Heart left ventricle (tissue), 16 donors: ENCODE measurements at regions not wholly inside any gene's neighbourhood (a gene's known extent, or its start where the extent isn't known, plus 50 kb on each side); places are given as distances from the start of the nearest gene placed in this dataset.

Source experiments
- ATAC-seq, 4 donors: fragments of 200-7000 bp; cut with Tn5 transposase; one replicate each; pipeline ENCODE4 v1.9.1; 2020 to 2022; ENCODE audit warnings: moderate library complexity in 4 of 4, mild to moderate bottlenecking in 3 of 4, moderate number of reproducible peaks in 1 of 4
- DNase-seq, 5 donors: peaks; one replicate each; pipeline ENCODE4 v3.0.0-alpha.2; 2020
- H3K27ac ChIP-seq, 12 donors: fragments of 200-600 bp; sonication (generic) in 4 of 12; one replicate each; pipeline versions ENCODE4 v1.5.0 to v1.8.0; 2016 to 2022; ENCODE audit warnings: mild to moderate bottlenecking in 2 of 12
- H3K27me3 ChIP-seq, 9 donors: fragments of 200-600 bp; sonication (generic) in 2 of 9; one replicate each; pipeline versions ENCODE4 v1.5.1 to v1.8.0; 2016 to 2022; ENCODE audit warnings: mild to moderate bottlenecking in 3 of 9
- H3K36me3 ChIP-seq, 9 donors: fragments of 200-600 bp; sonication (generic) in 2 of 9; one replicate each; pipeline versions ENCODE4 v1.5.0 to v1.8.0; 2018 to 2022; ENCODE audit warnings: mild to moderate bottlenecking in 2 of 9
- H3K4me1 ChIP-seq, 12 donors: fragments of 200-600 bp; sonication (generic) in 4 of 12; one replicate each; pipeline versions ENCODE4 v1.5.0 to v1.8.0; 2016 to 2022; ENCODE audit warnings: mild to moderate bottlenecking in 3 of 12
- H3K4me3 ChIP-seq, 12 donors: fragments of 200-600 bp; sonication (generic) in 4 of 12; one replicate each; pipeline versions ENCODE4 v1.5.0 to v1.8.0; 2017 to 2022; ENCODE audit warnings: mild to moderate bottlenecking in 9 of 12, moderate library complexity in 4 of 12
- H3K9me3 ChIP-seq, 12 donors: fragments of 200-600 bp; sonication (generic) in 4 of 12; one replicate each; pipeline versions ENCODE4 v1.5.0 to v1.8.0; 2016 to 2022; ENCODE audit warnings: mild to moderate bottlenecking in 1 of 12
- CTCF ChIP-seq, 12 donors: fragments of 200-600 bp; sonication (generic) in 4 of 12; IDR thresholded peaks; one replicate each; pipeline versions ENCODE4 v1.5.0 to v1.8.0; 2018 to 2022; ENCODE audit warnings: antibody characterized with exemption in 12 of 12, mild to moderate bottlenecking in 5 of 12
- POLR2A ChIP-seq, 2 donors: fragments of 450-650 bp; IDR thresholded peaks; one replicate each; pipeline ENCODE4 v1.6.1; 2017; ENCODE audit warnings: antibody characterized with exemption in 2 of 2, mild to moderate bottlenecking in 2 of 2, moderate library complexity in 2 of 2
- WGBS, 4 donors: extraction: QIAGEN DNeasy Blood & Tissue Kit in 2 of 4; methylation state at CpG; one replicate each; pipeline versions ENCODE4 v1.1.5 to v1.1.7; 2013 to 2018; 5-methylcytosine and 5-hydroxymethylcytosine counted together
- intact Hi-C, 10 donors: fragments of 100-400 bp; cut with DNase I; formaldehyde crosslinking; loops; one replicate each; pipeline versions ENCODE4 v1.11.1 to v1.14.2; 2022
- donor health status: ischemic (EF 13 %, LVEDD 7.1; RV severe dilation, severe dysfunction).
- donor health status: healthy with polysubstance abuse.
- donor health status: DM: no; HTN: yes; CAD: no.
- donor health status: DM: no; HTN: no; CAD: no.
- donor health status: ischemic (EF 25% LVEDD 6.9; RV normal size, moderate dysfunction).
- donor health status: ischemic (EF 25% LVEDD 5.7; RV mildly dilated, moderate dysfunction).
- donor health status: healthy.
- donor health status: DM: yes; HTN: yes; CAD: no.
- donor health status: ischemic (EF 35%, LVEDD 5.7; RV mildly dilated, moderate dysfunction).
- donor health status: nonischemic (EF 11% LVEDD 7.7; RV severe dilation, severe dysfunction).
- donor health status: DM: yes; HTN: yes; CAD: no.
- donor health status: PGD.
- donor health status: ischemic (EF 29% LVEDD 5.4; RV normal size, mild dysfunction).
- donor health status: nonischemic (EF 23%, LVEDD 6.1; RV moderate dilation, normal function).

GRCh38 chr2:228669690-228670089 lies 488.2 kb upstream of the SPHKAP start:
- DNase-seq, result no peak
- H3K27ac ChIP-seq, result no peak overlapping the region
- WGBS, 4 donors, result 52 to 66% (median 58%) methylated on average over 3 of the region's 3 CpGs
- peak in 1 of 4 donors; percentile 38 for ATAC-seq
- no peaks in the 10 kb centered on the region for H3K9me3 ChIP-seq
- H3K4me1 ChIP-seq, result peaks cover 0 to 7% (median 0%) of the 10 kb centered on the region in 12 donors
- intact Hi-C loops, result no loop called here
- no peaks in the 10 kb centered on the region for H3K27me3 ChIP-seq
- no peak overlapping the region for H3K4me3 ChIP-seq
- H3K36me3 ChIP-seq, result no peaks in the 10 kb centered on the region
- no peak for TF ChIP-seq POLR2A (IDR thresholded peaks at IDR 0.05)
- no peak for TF ChIP-seq CTCF (IDR thresholded peaks at IDR 0.05)

- intact Hi-C loops, result no loop called here
- peaks cover 0 to 6% (median 0%) of the 10 kb centered on the region in 12 donors for H3K4me1 ChIP-seq
- 64 to 85% (median 79%) methylated on average over 1 of the region's 1 CpG for WGBS, 4 donors
- H3K9me3 ChIP-seq, result no peaks in the 10 kb centered on the region
- no peak for TF ChIP-seq POLR2A (IDR thresholded peaks at IDR 0.05)
- H3K36me3 ChIP-seq, result no peaks in the 10 kb centered on the region
- H3K27ac ChIP-seq, result no peak overlapping the region
- H3K27me3 ChIP-seq, result no peaks in the 10 kb centered on the region
- DNase-seq, result no peak
- no peak overlapping the region for H3K4me3 ChIP-seq
- no peak for ATAC-seq
These were observed 483.7 kb upstream of the SPHKAP start for GRCh38 chr2:228665232-228665631.

- Histone ChIP-seq H3K9me3 (no peaks in the 10 kb centered on the region), H3K4me3 (no peak overlapping the region), H3K36me3 (no peaks in the 10 kb centered on the region), H3K27me3 (no peaks in the 10 kb centered on the region), H3K27ac (no peak overlapping the region), H3K4me1 (peaks cover 0 to 10% (median 0%) of the 10 kb centered on the region in 12 donors)
- WGBS, 4 donors, result 83 to 88% (median 85%) methylated on average over 5 of the region's 5 CpGs
- TF ChIP-seq CTCF (IDR thresholded peaks at IDR 0.05) (no peak), POLR2A (IDR thresholded peaks at IDR 0.05) (no peak)
- no peak for ATAC-seq
- DNase-seq, result no peak
- intact Hi-C loops, result loop anchor here (2.0 to 10.0 kb wide), 12 partner anchors 342 to 764 kb away; partner anchors contain the start of gene SPHKAP (in 6 of the 10)
These were observed 477.5 kb upstream of the SPHKAP start for GRCh38 chr2:228658998-228659397.

- no peaks in the 10 kb centered on the region for H3K36me3 ChIP-seq
- no peaks in the 10 kb centered on the region for H3K9me3 ChIP-seq
- no peaks in the 10 kb centered on the region for H3K27me3 ChIP-seq
- H3K27ac ChIP-seq, result no peak overlapping the region
- H3K4me1 ChIP-seq, result peaks cover 0 to 10% (median 0%) of the 10 kb centered on the region in 12 donors
- WGBS, 4 donors, result 43 to 53% (median 50%) methylated on average over 6 of the region's 6 CpGs
- no peak overlapping the region for H3K4me3 ChIP-seq
- DNase-seq (no peak), ATAC-seq (peak in 2 of 4 donors; percentile 62 to 74)
- peak; percentile 15 to 61 (median 47) for TF ChIP-seq CTCF (IDR thresholded peaks at IDR 0.05)
- TF ChIP-seq POLR2A (IDR thresholded peaks at IDR 0.05), result no peak
- intact Hi-C loops, result loop anchor here (2.0 to 10.0 kb wide), 12 partner anchors 341 to 763 kb away; partner anchors contain the start of gene SPHKAP (in 8 of the 10)
These were observed 476.4 kb upstream of the SPHKAP start for GRCh38 chr2:228657807-228658402.
